Stimulated activated CD4-positive, alpha-beta T cell treated with anti-CD3 and anti-CD28 coated beads, Interleukin-4, amount 100 ng/mL, for 48 hours (primary cell): ENCODE measurements at regions not wholly inside any gene's neighbourhood (a gene's known extent, or its start where the extent isn't known, plus 50 kb on each side); places are given as distances from the start of the nearest gene placed in this dataset.

Experiments
- DNase-seq, 2 donors: peaks; one replicate each; pipeline ENCODE4 v3.0.0-alpha.2; 2020; ENCODE audit warnings: low read depth in 2 of 2

DNA sequence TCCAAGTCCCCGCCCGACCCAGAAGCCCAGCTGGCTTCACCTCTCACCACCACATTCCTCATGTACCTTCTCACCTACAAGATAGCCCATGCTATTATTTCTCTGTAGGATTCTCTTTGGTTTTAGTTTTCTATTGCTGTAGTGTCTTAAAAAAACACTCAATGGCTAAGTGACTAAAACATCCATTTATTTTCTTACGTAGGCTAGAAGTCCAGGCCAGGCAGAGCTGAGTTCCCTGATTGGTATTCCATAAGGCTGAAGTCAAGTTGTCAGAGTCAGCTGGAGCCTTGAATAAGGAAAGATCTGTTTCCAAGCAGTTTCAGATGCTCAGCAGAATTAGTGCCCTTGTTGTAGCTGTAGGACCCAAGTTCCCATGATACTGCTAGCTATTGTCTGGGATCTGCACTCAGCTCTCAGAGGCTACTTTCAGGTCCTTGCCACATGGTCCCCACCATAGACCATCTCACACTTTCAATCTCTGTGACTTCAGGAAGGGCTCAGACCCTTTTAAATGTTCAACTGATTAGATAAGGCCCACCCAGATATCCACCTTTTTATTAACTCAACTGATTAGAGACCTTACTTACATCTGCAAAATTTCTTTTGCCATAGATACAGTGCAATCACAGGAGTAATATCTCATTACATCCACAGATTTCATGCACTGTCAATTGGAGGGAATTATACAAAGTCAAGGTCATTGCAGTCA is 371.0 kb downstream of the TGFB2 start:
- DNase-seq: no peak

GRCh38 chr1:218717575-218717974 is 372.4 kb downstream of the TGFB2 start:
- DNase-seq: no peak

DNA sequence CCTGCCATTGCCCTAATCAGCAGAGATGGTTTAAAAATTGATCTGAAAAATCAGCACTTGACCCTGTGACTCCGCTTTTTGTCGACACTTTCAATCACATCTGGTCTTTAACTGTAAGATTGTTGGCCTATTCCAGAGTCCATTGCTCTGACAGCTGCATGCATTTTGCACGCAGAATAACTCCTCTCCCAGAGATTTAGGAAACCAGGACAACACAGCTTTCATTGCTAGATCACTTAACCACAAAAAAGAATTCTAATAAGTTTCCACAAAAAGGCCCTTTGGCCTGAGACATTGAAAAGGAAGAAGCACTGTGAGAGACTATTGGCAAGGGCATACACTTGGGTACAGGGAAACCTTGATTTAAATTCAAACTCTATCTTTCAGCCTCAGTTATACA is 373.1 kb downstream of the TGFB2 start:
- DNase-seq: no peak

DNA sequence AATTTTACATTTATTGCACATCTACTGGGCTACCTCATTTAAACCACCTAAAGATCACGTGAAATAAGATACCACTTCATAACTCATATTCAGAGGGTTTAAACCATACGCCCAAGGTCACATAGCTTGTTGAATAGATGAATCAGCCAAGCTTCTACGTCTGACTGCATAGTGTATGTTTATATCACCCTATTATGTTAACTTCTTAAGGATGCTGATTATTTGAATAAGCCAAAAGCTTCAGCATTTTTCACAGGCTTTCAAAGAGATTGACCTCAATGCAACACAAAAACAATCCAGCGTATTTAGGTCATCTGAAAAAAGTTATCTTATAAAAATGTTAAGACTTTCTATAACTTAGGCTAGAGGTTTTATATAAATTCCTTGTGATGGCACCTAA is 373.8 kb downstream of the TGFB2 start:
- DNase-seq: no peak

DNA sequence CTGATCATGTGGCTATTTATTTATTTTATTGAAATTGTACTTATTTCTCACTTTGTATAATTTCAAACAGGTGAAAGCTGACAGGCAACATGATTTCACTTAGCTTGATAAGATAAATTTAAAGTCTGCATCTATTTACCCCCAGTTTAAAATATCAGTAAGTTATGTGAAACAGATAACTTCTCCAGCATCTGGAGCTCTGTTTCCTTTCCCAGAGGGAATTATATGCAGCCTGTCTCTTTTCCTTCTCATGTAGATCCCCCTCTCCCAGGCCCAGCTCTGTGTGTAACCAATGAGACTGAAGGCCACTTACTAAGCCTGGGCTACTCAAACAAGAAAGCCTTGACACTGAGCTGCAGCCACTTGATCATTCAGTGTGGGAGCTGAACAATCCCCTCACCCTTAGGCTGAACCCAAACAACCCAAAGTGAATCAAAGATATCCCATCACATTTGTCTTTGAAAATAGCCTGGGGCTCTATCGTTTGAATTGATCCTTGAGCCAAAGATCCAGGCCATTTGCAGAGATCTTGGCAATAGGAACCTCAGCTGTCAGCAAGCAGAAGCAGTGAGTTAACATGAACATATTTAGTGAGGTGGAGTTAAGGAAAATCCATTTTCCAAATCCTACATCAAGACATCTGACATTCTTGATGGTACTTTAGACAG is 383.9 kb downstream of the TGFB2 start:
- no peak for DNase-seq

DNA sequence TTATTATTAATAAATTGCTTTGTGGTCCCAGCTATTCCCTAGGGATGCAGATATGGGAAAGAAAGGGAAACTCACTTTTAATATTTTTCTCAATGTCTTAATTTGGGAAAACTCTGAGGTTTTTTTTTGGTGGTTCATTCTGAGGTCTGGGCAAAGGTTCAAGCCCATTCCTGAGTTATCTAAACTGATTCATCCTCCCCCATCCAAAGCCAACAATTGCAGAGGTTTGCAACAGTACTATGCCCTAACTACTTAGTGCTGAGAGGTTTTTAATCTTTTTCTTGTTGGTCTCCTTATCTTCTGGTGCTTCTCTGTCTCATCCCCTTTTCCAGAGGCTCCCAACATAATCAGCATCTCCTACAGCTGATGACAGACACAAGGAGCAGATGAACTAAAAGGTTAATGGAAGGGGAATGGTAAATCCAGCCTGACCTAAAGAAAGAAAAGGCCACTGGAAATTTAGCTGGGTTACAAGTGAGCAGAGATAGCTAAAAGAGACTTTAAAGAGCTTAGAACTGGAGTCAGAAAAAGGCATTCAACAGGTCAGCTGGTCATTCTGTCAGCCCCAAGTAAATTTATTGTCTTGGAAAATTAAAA is 390.4 kb downstream of the TGFB2 start:
- no peak for DNase-seq

DNA sequence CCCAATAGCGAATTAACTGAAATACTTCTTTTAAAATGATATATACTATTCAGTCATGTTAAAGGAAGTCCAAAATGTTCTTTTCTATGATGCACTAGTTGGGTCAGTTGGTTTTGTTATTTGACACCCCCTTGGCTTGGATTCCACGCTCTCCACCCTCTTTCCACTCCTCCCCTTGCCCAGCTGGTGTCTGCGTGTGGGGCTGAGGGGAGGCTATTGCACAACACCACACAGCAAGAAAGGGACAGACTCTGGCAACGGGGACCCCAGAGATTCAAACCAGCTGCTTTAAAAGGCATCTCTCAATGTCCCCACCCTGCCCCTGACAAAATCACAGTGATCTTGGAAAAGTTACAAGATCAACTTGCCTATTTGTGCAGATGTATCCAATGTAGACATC is 394.3 kb downstream of the TGFB2 start:
- DNase-seq: no peak

GRCh38 chr1:218741852-218742251 is 396.7 kb downstream of the TGFB2 start:
- DNase-seq: no peak

DNA sequence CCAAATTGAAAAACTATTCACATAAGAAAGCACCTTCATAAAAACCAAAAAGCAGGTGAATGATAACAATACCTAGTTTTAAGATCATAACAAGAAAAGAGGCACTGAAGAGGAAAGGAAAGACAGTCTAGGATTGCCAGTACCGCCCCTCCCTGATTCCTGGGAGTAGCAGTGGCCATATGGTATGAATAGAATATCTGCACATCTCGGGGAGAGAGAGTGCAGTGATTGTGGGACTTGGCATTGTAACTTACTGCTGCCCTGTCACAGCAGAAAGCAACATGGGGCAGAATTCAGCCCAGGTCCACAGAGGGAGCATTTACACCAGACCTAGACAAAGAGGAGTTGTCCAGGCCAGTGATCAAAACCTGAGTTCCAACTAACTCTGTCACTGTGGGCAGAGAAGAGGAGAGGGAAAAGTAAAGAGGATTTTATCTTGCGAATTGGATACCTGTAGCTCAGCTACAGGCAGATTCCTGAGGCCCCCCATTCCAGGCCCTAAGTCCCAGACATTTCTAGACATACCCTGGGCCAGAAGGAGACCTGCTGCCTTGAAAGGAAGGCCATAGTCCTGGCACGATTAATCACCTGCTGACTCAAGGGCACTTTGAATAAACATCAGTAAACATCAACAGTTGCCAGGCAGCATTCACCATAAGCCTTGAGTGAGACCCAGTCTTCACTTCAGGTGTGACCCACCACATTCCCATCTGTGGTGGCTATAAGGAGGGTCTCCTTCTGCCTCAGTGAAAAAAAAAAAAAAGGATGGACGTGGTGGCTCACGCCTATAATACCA is 397.5 kb downstream of the TGFB2 start:
- no peak for DNase-seq

GRCh38 chr1:218743861-218744505 is 398.8 kb downstream of the TGFB2 start:
- no peak for DNase-seq

DNA sequence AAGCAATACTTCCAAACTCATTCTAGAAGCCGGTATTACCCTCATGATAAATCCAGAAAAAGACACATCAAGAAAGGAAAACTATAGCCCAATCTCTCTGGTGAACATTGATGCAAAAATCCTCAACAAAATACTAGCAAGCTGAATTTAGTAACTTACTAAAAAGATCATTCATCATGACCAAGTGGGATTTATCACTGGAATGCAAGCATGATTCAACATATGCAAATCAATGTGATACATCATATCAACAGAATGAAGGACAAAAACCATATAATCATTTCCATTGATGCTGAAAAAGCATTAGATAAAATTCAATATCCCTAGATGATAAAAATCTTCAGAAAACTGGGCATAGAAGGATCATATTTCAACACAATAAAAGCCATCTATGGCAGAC is 402.9 kb downstream of the TGFB2 start:
- no peak for DNase-seq

DNA sequence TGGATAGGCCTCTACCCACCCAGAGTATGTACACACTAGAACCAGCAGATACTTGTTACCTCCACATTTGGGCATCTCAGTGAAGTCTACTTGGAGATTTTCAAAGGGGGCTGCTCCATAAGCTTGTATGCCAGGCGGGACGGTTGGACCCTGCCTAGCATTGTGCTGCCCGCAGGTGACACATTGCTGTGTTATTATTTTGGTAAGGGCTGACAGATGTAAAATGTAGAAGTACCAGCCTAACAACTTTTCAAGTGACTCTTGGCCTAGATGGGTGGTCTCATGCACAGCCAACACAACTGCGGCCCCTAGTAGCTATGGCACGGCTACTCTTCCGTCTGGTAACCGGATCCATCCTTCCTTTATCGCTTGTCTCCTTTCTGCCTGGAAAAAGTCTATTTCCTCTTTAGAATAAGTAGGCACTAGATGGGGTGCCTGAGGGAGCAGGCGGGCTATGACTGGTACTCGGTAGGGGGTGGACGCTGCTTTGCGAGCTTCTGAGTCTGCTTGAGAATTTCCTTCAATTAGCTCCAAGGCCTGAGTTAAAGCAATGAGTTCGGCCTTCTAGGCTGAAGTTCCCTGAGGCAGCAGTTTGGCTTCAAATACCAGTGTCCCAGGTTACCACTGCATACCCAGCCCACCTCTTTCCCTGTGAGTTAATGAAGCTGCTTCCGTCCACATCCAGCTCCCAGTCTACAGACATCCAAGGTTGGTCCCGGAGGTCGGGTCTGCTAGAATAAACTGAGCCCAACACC is 405.3 kb downstream of the TGFB2 start:
- no peak for DNase-seq

GRCh38 chr1:218751208-218751948 is 406.2 kb downstream of the TGFB2 start:
- DNase-seq: no peak

DNA sequence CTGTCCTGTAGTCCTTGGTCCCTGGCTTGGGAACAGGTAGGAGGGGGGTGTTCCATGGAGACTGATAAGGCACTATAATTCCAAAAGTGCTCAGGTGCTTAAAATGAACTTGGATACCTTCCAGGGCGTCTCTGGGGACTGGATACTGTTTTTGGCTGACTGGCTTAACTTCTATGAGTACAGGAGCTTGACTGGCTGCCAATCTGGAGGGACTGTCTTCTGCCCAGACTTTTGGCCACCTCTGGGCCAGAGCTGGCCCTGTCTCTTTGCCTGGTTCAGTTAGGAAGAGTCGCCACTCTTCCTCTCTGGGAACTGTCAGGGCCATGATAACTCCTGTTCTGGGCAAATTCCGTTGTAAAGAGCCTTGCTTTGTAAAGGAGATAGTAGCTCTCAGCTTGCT is 407.0 kb downstream of the TGFB2 start:
- no peak for DNase-seq

GRCh38 chr1:218754477-218754876 is 409.3 kb downstream of the TGFB2 start:
- DNase-seq: no peak

GRCh38 chr1:218755128-218755527 is 410.0 kb downstream of the TGFB2 start:
- DNase-seq: no peak

DNA sequence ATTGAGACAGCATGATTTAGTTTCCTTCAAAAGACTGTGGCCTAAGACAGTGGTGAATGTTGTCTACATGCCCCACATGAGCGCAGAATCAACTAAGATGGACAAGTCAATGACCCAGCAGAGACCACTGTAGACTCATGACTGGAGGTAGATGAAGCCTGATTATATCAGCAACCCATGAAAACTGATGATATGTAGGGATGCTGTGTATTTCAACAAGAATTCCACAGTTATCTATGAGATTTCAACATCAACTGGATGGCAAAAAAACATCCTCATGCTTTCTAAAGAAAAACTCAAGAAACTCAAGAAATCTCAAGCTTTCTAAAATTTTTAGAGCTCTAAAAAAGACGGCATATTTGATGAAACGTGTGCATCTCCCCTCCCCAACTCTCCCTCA is 413.9 kb upstream of the LYPLAL1 start:
- DNase-seq: no peak

- no peak for DNase-seq
Measured at GRCh38 chr1:218760601-218761570, 412.8 kb upstream of the LYPLAL1 start.

DNA sequence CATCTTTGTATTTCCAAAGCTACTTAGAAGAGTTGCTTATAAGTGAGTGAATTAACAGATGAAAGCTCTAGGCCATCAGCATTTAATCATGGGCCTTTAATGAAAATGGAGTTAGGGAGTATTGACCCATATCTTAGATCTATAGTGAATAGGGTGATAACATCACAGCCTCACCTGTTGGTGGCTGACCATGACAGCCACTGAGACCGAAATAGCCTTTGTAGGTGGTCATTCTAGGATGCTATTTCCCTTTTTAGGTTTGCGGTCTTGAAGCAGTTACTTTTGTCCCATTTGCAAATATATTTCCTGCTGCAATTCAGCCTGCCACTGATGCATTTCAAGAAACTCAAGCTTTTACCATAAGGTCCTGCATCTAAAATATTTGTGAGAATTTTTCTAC is 410.1 kb upstream of the LYPLAL1 start:
- DNase-seq: no peak
